B cell (primary cell): ENCODE measurements at regions not wholly inside any gene's neighbourhood (a gene's known extent, or its start where the extent isn't known, plus 50 kb on each side); places are given as distances from the start of the nearest gene placed in this dataset.

ENCODE experiments used
- EZH2 ChIP-seq: IDR thresholded peaks from 2 replicates; pipeline ENCODE4 v1.6.1; 2012; ENCODE audit warnings: borderline replicate concordance, low read depth, mild to moderate bottlenecking, moderate library complexity, low read length; ENCODE audit not compliant: insufficient read depth, poor library complexity, severe bottlenecking
- TF ChIP-seq, protein P1 (sequence below): fragments of 200-600 bp; IDR thresholded peaks from one replicate; pipeline ENCODE4 v1.8.0; 2022; ENCODE audit warnings: antibody characterized with exemption, mild to moderate bottlenecking

DNA sequence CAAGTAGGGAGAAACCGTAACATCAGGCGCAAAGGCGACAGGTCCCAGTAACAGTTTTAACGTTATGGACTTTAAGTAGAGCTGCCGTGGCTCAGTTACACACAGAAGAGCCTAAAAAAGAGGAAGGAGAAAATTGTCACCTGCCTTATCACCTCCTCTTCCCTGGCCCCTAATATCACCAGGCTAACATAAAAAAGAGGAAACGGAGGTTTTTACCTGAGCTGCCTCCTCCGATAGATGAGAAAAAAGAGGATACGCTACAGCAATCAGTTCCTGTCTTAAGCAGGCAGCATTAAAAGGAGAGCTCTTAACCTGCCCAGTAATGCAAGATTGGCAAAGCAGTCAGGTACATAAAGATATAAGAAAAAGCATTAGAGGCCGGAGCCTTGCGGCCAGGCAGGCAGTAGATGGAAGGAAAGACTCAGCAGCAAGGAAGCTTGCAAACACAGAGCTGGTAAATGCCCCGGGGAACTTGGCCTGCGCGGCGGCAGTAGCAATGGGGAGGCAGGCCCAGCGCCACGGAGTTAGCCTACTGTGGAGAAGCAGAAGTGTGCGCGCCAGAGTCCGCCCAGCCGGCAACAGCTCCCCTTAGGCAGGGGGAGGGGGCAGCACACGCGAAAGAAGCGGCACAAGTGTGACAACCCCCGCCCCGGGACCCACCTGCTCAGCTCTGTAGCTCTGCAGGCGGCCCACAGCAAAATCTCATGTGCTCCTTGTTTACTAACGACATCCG is 116.3 kb upstream of the SCN7A start:
- TF ChIP-seq, protein P1, sequence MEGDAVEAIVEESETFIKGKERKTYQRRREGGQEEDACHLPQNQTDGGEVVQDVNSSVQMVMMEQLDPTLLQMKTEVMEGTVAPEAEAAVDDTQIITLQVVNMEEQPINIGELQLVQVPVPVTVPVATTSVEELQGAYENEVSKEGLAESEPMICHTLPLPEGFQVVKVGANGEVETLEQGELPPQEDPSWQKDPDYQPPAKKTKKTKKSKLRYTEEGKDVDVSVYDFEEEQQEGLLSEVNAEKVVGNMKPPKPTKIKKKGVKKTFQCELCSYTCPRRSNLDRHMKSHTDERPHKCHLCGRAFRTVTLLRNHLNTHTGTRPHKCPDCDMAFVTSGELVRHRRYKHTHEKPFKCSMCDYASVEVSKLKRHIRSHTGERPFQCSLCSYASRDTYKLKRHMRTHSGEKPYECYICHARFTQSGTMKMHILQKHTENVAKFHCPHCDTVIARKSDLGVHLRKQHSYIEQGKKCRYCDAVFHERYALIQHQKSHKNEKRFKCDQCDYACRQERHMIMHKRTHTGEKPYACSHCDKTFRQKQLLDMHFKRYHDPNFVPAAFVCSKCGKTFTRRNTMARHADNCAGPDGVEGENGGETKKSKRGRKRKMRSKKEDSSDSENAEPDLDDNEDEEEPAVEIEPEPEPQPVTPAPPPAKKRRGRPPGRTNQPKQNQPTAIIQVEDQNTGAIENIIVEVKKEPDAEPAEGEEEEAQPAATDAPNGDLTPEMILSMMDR, result no peak
- TF ChIP-seq EZH2, result no peak
